GM23338 (cell line): ENCODE measurements at regions not wholly inside any gene's neighbourhood (a gene's known extent, or its start where the extent isn't known, plus 50 kb on each side); places are given as distances from the start of the nearest gene placed in this dataset.
A peak's percentile ranks its signal among the peaks of the same experiment; 100 is the strongest.

Source experiments
- ATAC-seq: fragments of 200-7000 bp; cut with Tn5 transposase; 3 replicates; pipeline ENCODE4 v1.9.1; 2020
- DNase-seq: peaks from one replicate; pipeline ENCODE4 v3.0.0-alpha.2; 2015; ENCODE audit warnings: low spot score
- H2AFZ ChIP-seq: fragments of 200-600 bp; sonication (generic); 2 replicates; pipeline ENCODE4 v1.8.0; 2016; ENCODE audit warnings: antibody characterized with exemption, mild to moderate bottlenecking, moderate library complexity
- H3F3A ChIP-seq: fragments of 200-600 bp; sonication (generic); replicated peaks from 2 replicates; pipeline ENCODE4 v1.8.0; 2017; ENCODE audit warnings: antibody characterized with exemption, mixed run types, low read depth
- H3K27ac ChIP-seq: fragments of 200-600 bp; sonication (generic); 2 replicates; pipeline ENCODE4 v1.6.1; 2016; ENCODE audit warnings: low read depth
- H3K27me3 ChIP-seq: fragments of 200-600 bp; sonication (generic); 2 replicates; pipeline ENCODE4 v1.8.0; 2016; ENCODE audit warnings: mild to moderate bottlenecking, mixed run types, moderate library complexity; ENCODE audit not compliant: insufficient read depth
- H3K36me3 ChIP-seq: fragments of 200-600 bp; sonication (generic); 2 replicates; pipeline ENCODE4 v1.8.0; 2016; ENCODE audit warnings: mild to moderate bottlenecking; ENCODE audit not compliant: insufficient read depth
- H3K4me1 ChIP-seq: fragments of 200-600 bp; sonication (generic); 2 replicates; pipeline ENCODE4 v1.8.0; 2016; ENCODE audit warnings: mild to moderate bottlenecking, moderate library complexity; ENCODE audit not compliant: insufficient read depth
- H3K4me2 ChIP-seq: fragments of 200-600 bp; sonication (generic); 2 replicates; pipeline ENCODE4 v1.7.1; 2017; ENCODE audit warnings: mixed run types
- H3K4me3 ChIP-seq: fragments of 200-600 bp; sonication (generic); 2 replicates; pipeline ENCODE4 v1.6.1; 2016; ENCODE audit warnings: mixed run types
- H3K79me2 ChIP-seq: fragments of 200-600 bp; sonication (generic); replicated peaks from 2 replicates; pipeline ENCODE4 v1.8.0; 2017; ENCODE audit warnings: mild to moderate bottlenecking; ENCODE audit not compliant: insufficient read depth
- H3K9me2 ChIP-seq: fragments of 200-600 bp; sonication (generic); 2 replicates; pipeline ENCODE4 v1.8.0; 2017; ENCODE audit not compliant: insufficient read depth
- H4K20me1 ChIP-seq: fragments of 200-600 bp; sonication (generic); replicated peaks from 2 replicates; pipeline ENCODE4 v1.8.0; 2017; ENCODE audit warnings: mild to moderate bottlenecking; ENCODE audit not compliant: insufficient read depth
- H3K27ac Mint-ChIP-seq: 2 replicates; pipeline ENCODE4 v1.8.0; 2020; ENCODE audit warnings: inconsistent platforms, mild to moderate bottlenecking, moderate library complexity, mixed read lengths
- H3K27me3 Mint-ChIP-seq: 3 replicates; pipeline ENCODE4 v1.8.0; 2022; ENCODE audit warnings: low read depth, mild to moderate bottlenecking, moderate library complexity, mixed read lengths, inconsistent platforms; ENCODE audit not compliant: insufficient read depth, poor library complexity
- H3K36me3 Mint-ChIP-seq: 3 replicates; pipeline ENCODE4 v1.8.0; 2021; ENCODE audit warnings: low read depth, mild to moderate bottlenecking, inconsistent platforms, moderate library complexity, mixed read lengths
- H3K4me1 Mint-ChIP-seq: 3 replicates; pipeline ENCODE4 v1.8.0; 2020; ENCODE audit warnings: mild to moderate bottlenecking, inconsistent platforms, mixed read lengths
- H3K4me3 Mint-ChIP-seq: 3 replicates; pipeline ENCODE4 v1.8.0; 2021; ENCODE audit warnings: moderate library complexity, mild to moderate bottlenecking, inconsistent platforms, mixed read lengths
- H3K9me3 Mint-ChIP-seq: 3 replicates; pipeline ENCODE4 v1.8.0; 2020; ENCODE audit warnings: moderate library complexity, mild to moderate bottlenecking, inconsistent platforms, mixed read lengths
- CREB1 ChIP-seq: fragments of 250-450 bp; sonication (Bioruptor Pico); IDR thresholded peaks from 2 replicates; pipeline ENCODE4 v1.5.0; 2020; ENCODE audit warnings: low read depth, mild to moderate bottlenecking, moderate library complexity
- CTCF ChIP-seq, 2 experiments: fragments of 200-600 bp in 1 of 2; sonication (generic) in 1 of 2; conservative IDR thresholded peaks; 2 replicates each; pipeline versions ENCODE4 v1.5.1 to v1.6.1; 2016 to 2017; ENCODE audit warnings: antibody characterized with exemption in 2 of 2, low read depth in 2 of 2, mild to moderate bottlenecking in 2 of 2, moderate library complexity in 1 of 2
- ETS1 ChIP-seq: IDR thresholded peaks from 2 replicates; pipeline ENCODE4 v1.6.1; 2016; ENCODE audit warnings: antibody characterized with exemption
- EZH2 ChIP-seq: fragments of 200-600 bp; sonication (generic); IDR thresholded peaks from one replicate; pipeline ENCODE4 v1.8.0; 2017; ENCODE audit warnings: antibody characterized with exemption, mild to moderate bottlenecking, low read depth; ENCODE audit not compliant: unreplicated experiment
- EZH2phosphoT487 ChIP-seq: fragments of 200-600 bp; sonication (generic); IDR thresholded peaks from one replicate; pipeline ENCODE4 v1.8.1; 2018; ENCODE audit warnings: antibody characterized with exemption; ENCODE audit not compliant: unreplicated experiment
- JUNB ChIP-seq: IDR thresholded peaks from one replicate; pipeline ENCODE4 v1.6.1; 2016; ENCODE audit warnings: antibody characterized with exemption; ENCODE audit not compliant: unreplicated experiment
- REST ChIP-seq: IDR thresholded peaks from one replicate; pipeline ENCODE4 v1.6.1; 2018; ENCODE audit warnings: antibody characterized with exemption; ENCODE audit not compliant: unreplicated experiment
- STAT1 ChIP-seq: IDR thresholded peaks from one replicate; pipeline ENCODE4 v1.6.1; 2016; ENCODE audit warnings: antibody characterized with exemption; ENCODE audit not compliant: unreplicated experiment
- ZNF114 ChIP-seq: fragments of 250-450 bp; sonication (Bioruptor Pico); IDR thresholded peaks from 2 replicates; pipeline ENCODE4 v1.5.0; 2020; ENCODE audit warnings: mild to moderate bottlenecking, moderate library complexity
- ZNF331 ChIP-seq: fragments of 250-450 bp; sonication (Bioruptor Pico); IDR thresholded peaks from 2 replicates; pipeline ENCODE4 v1.5.0; 2020; ENCODE audit warnings: low read depth, mild to moderate bottlenecking, moderate library complexity
- ZNF462 ChIP-seq: fragments of 250-450 bp; sonication (Bioruptor Pico); IDR thresholded peaks from 2 replicates; pipeline ENCODE4 v1.5.0; 2020; ENCODE audit warnings: mild to moderate bottlenecking, moderate library complexity

GRCh38 chr7:93756890-93757289 is 133.7 kb downstream of the TFPI2 start (continued):
- TF ChIP-seq ETS1 (no peak), JUNB (no peak), ZNF331 (CRISPR knock-in tag) (no peak), EZH2 (no peak), EZH2phosphoT487 (no peak), STAT1 (no peak), CTCF (conservative IDR thresholded peaks at IDR 0.05; ENCODE audit: low read depth in 2 of 2) (no peak), REST (no peak), CREB1 (CRISPR knock-in tag) (no peak)

- H3K4me3 Mint-ChIP-seq: no peak overlapping the region
- no peaks in the 10 kb centered on the region for H3F3A ChIP-seq
- DNase-seq (peak; percentile 9), ATAC-seq (no peak)
- H3K27me3 Mint-ChIP-seq: no peaks in the 10 kb centered on the region
- no peaks in the 10 kb centered on the region for H4K20me1 ChIP-seq
- H3K4me2 ChIP-seq: no peak overlapping the region
- no peak overlapping the region for H3K4me3 ChIP-seq
- H3K9me3 Mint-ChIP-seq: no peaks in the 10 kb centered on the region
- H2AFZ ChIP-seq: no peak overlapping the region
- H3K27me3 ChIP-seq: no peaks in the 10 kb centered on the region
- H3K4me1 Mint-ChIP-seq: peaks cover 2% of the 10 kb centered on the region; the same call in 2 of the 3 replicates
- H3K36me3 ChIP-seq: no peaks in the 10 kb centered on the region
- H3K9me2 ChIP-seq: no peaks in the 10 kb centered on the region
- H3K36me3 Mint-ChIP-seq: no peaks in the 10 kb centered on the region
- peaks cover 6% of the 10 kb centered on the region; the same call in 1 of the 2 replicates for H3K4me1 ChIP-seq
- H3K79me2 ChIP-seq: no peaks in the 10 kb centered on the region
- no peak overlapping the region for H3K27ac Mint-ChIP-seq
- H3K27ac ChIP-seq: no peak overlapping the region
- TF ChIP-seq EZH2 (no peak), ZNF114 (no peak), ZNF462 (CRISPR knock-in tag) (no peak)
These were observed 139.1 kb downstream of the TFPI2 start for GRCh38 chr7:93751421-93751820.
